ENCODE measurements at regions not wholly inside any gene's neighbourhood (a gene's known extent, or its start where the extent isn't known, plus 50 kb on each side); places are given as distances from the start of the nearest gene placed in this dataset.

- Mint-ChIP-seq H3K36me3 (ENCODE audit: low read depth, unreplicated experiment) (no peaks in the 10 kb centered on the region), H3K27me3 (ENCODE audit: low read depth, unreplicated experiment) (peaks cover 56% of the 10 kb centered on the region), H3K9me3 (ENCODE audit: unreplicated experiment) (peaks cover 2% of the 10 kb centered on the region), H3K4me1 (ENCODE audit: low read depth, unreplicated experiment) (no peaks in the 10 kb centered on the region), H3K4me3 (ENCODE audit: unreplicated experiment) (no peak overlapping the region), H3K27ac (ENCODE audit: unreplicated experiment) (no peak overlapping the region)
- H3K27ac ChIP-seq (ENCODE audit: low read depth, low read length), result no peak overlapping the region
- no peak for FAIRE-seq
- no peaks in the 10 kb centered on the region for H4K20me1 ChIP-seq (ENCODE audit: insufficient read depth, low read length)
- no peak overlapping the region for H3K4me3 ChIP-seq (ENCODE audit: insufficient read depth, low read depth, low read length)
- no peaks in the 10 kb centered on the region for H3K79me2 ChIP-seq (ENCODE audit: insufficient read depth, low read length)
- H3K9me3 ChIP-seq (ENCODE audit: insufficient read depth, low read depth, low read length), result peaks cover 9% of the 10 kb centered on the region
- no peaks in the 10 kb centered on the region for H3K27me3 ChIP-seq (ENCODE audit: insufficient read depth, low read length)
- no peak for TF ChIP-seq EZH2 (IDR thresholded peaks at IDR 0.05; ENCODE audit: insufficient read depth, low read length)
- no peak for TF ChIP-seq CTCF (IDR thresholded peaks at IDR 0.05; ENCODE audit: insufficient read depth, low read depth, low read length)
- H3K4me2 ChIP-seq (ENCODE audit: low read length), result no peak overlapping the region
- H3K9ac ChIP-seq (ENCODE audit: low read length), result no peak overlapping the region
- H3K4me1 ChIP-seq (ENCODE audit: insufficient read depth, low read length), result no peaks in the 10 kb centered on the region
- no peak overlapping the region for H2AFZ ChIP-seq (ENCODE audit: low read depth, low read length)
- DNase-seq (ENCODE audit: low read depth), result no peak
- no peaks in the 10 kb centered on the region for H3K36me3 ChIP-seq (ENCODE audit: insufficient read depth, low read length)
These were observed 74.1 kb upstream of the UQCRFS1 start for GRCh38 chr19:29287061-29287460.

- DNase-seq (ENCODE audit: low read depth) (no peak), FAIRE-seq (no peak)
- H3K4me3 ChIP-seq (ENCODE audit: insufficient read depth, low read depth, low read length), result no peak overlapping the region
- H3K9ac ChIP-seq (ENCODE audit: low read length), result no peak overlapping the region
- peaks cover 2% of the 10 kb centered on the region for H3K9me3 Mint-ChIP-seq (ENCODE audit: unreplicated experiment)
- H3K27me3 Mint-ChIP-seq (ENCODE audit: low read depth, unreplicated experiment), result peaks cover 57% of the 10 kb centered on the region
- H3K27ac ChIP-seq (ENCODE audit: low read depth, low read length), result no peak overlapping the region
- H2AFZ ChIP-seq (ENCODE audit: low read depth, low read length), result no peak overlapping the region
- no peak overlapping the region for H3K27ac Mint-ChIP-seq (ENCODE audit: unreplicated experiment)
- no peaks in the 10 kb centered on the region for H3K4me1 ChIP-seq (ENCODE audit: insufficient read depth, low read length)
- no peaks in the 10 kb centered on the region for H3K4me1 Mint-ChIP-seq (ENCODE audit: low read depth, unreplicated experiment)
- no peaks in the 10 kb centered on the region for H3K27me3 ChIP-seq (ENCODE audit: insufficient read depth, low read length)
- no peaks in the 10 kb centered on the region for H3K36me3 ChIP-seq (ENCODE audit: insufficient read depth, low read length)
- no peaks in the 10 kb centered on the region for H3K36me3 Mint-ChIP-seq (ENCODE audit: low read depth, unreplicated experiment)
- TF ChIP-seq CTCF (IDR thresholded peaks at IDR 0.05; ENCODE audit: insufficient read depth, low read depth, low read length) (no peak), EZH2 (IDR thresholded peaks at IDR 0.05; ENCODE audit: insufficient read depth, low read length) (no peak)
- no peak overlapping the region for H3K4me2 ChIP-seq (ENCODE audit: low read length)
- H3K9me3 ChIP-seq (ENCODE audit: insufficient read depth, low read depth, low read length), result peaks cover 4% of the 10 kb centered on the region
- no peaks in the 10 kb centered on the region for H4K20me1 ChIP-seq (ENCODE audit: insufficient read depth, low read length)
- H3K79me2 ChIP-seq (ENCODE audit: insufficient read depth, low read length), result no peaks in the 10 kb centered on the region
- no peak overlapping the region for H3K4me3 Mint-ChIP-seq (ENCODE audit: unreplicated experiment)
These were observed 75.3 kb upstream of the UQCRFS1 start for GRCh38 chr19:29288256-29288655.

- DNase-seq (ENCODE audit: low read depth) (no peak), FAIRE-seq (no peak)
- Histone ChIP-seq H3K9me3 (ENCODE audit: insufficient read depth, low read depth, low read length) (peaks cover 2% of the 10 kb centered on the region), H3K27ac (ENCODE audit: low read depth, low read length) (no peak overlapping the region), H2AFZ (ENCODE audit: low read depth, low read length) (no peak overlapping the region), H4K20me1 (ENCODE audit: insufficient read depth, low read length) (no peaks in the 10 kb centered on the region), H3K4me1 (ENCODE audit: insufficient read depth, low read length) (no peaks in the 10 kb centered on the region), H3K9ac (ENCODE audit: low read length) (no peak overlapping the region), H3K4me3 (ENCODE audit: insufficient read depth, low read depth, low read length) (no peak overlapping the region), H3K79me2 (ENCODE audit: insufficient read depth, low read length) (no peaks in the 10 kb centered on the region), H3K36me3 (ENCODE audit: insufficient read depth, low read length) (no peaks in the 10 kb centered on the region), H3K4me2 (ENCODE audit: low read length) (no peak overlapping the region), H3K27me3 (ENCODE audit: insufficient read depth, low read length) (no peaks in the 10 kb centered on the region)
- TF ChIP-seq CTCF (IDR thresholded peaks at IDR 0.05; ENCODE audit: insufficient read depth, low read depth, low read length), result no peak
- no peak for TF ChIP-seq EZH2 (IDR thresholded peaks at IDR 0.05; ENCODE audit: insufficient read depth, low read length)
- Mint-ChIP-seq H3K9me3 (ENCODE audit: unreplicated experiment) (peaks cover 5% of the 10 kb centered on the region), H3K36me3 (ENCODE audit: low read depth, unreplicated experiment) (no peaks in the 10 kb centered on the region), H3K27ac (ENCODE audit: unreplicated experiment) (no peak overlapping the region), H3K4me1 (ENCODE audit: low read depth, unreplicated experiment) (no peaks in the 10 kb centered on the region), H3K4me3 (ENCODE audit: unreplicated experiment) (no peak overlapping the region), H3K27me3 (ENCODE audit: low read depth, unreplicated experiment) (peaks cover 53% of the 10 kb centered on the region)
These were observed 76.1 kb upstream of the UQCRFS1 start for GRCh38 chr19:29289020-29289419.

Data from astrocyte (in vitro differentiated cells and primary cell).